HL-60 (cell line): ENCODE measurements at regions not wholly inside any gene's neighbourhood (a gene's known extent, or its start where the extent isn't known, plus 50 kb on each side); places are given as distances from the start of the nearest gene placed in this dataset.

Experiments used
- DNase-seq, 2 experiments: peaks; one replicate each; pipeline ENCODE4 v3.0.0-alpha.2; 2010 to 2020; ENCODE audit warnings: low read depth in 1 of 2, low spot score in 1 of 2
- H3K27ac ChIP-seq: fragments of 250-450 bp; sonication (Bioruptor Pico); replicated peaks from 2 replicates; pipeline ENCODE4 v1.5.1; 2020; ENCODE audit warnings: mild to moderate bottlenecking, moderate library complexity
- H3K27me3 ChIP-seq: fragments of 250-450 bp; sonication (Bioruptor Pico); 2 replicates; pipeline ENCODE4 v1.5.1; 2021; ENCODE audit warnings: mild to moderate bottlenecking, moderate library complexity; ENCODE audit not compliant: insufficient read depth, poor library complexity, severe bottlenecking
- H3K4me3 ChIP-seq: replicated peaks from 2 replicates; pipeline ENCODE4 v1.5.1; 2011; ENCODE audit warnings: mild to moderate bottlenecking, control low read depth, low read length; ENCODE audit not compliant: insufficient read depth
- CTCF ChIP-seq: IDR thresholded peaks from one replicate; pipeline ENCODE4 v1.5.1; 2011; ENCODE audit warnings: low read length, control low read depth, inconsistent platforms; ENCODE audit not compliant: insufficient read depth
- GABPA ChIP-seq: IDR thresholded peaks from 2 replicates; pipeline ENCODE4 v1.6.1; 2012; ENCODE audit warnings: low read depth
- POLR2AphosphoS5 ChIP-seq: IDR thresholded peaks from 2 replicates; pipeline ENCODE4 v1.6.1; 2012; ENCODE audit warnings: low read depth
- REST ChIP-seq: IDR thresholded peaks from 2 replicates; pipeline ENCODE4 v1.6.1; 2012; ENCODE audit warnings: low read depth; ENCODE audit not compliant: insufficient replicate concordance
- SPI1 ChIP-seq: IDR thresholded peaks from 2 replicates; pipeline ENCODE4 v1.6.1; 2012; ENCODE audit warnings: low read depth, mild to moderate bottlenecking, borderline replicate concordance

DNA sequence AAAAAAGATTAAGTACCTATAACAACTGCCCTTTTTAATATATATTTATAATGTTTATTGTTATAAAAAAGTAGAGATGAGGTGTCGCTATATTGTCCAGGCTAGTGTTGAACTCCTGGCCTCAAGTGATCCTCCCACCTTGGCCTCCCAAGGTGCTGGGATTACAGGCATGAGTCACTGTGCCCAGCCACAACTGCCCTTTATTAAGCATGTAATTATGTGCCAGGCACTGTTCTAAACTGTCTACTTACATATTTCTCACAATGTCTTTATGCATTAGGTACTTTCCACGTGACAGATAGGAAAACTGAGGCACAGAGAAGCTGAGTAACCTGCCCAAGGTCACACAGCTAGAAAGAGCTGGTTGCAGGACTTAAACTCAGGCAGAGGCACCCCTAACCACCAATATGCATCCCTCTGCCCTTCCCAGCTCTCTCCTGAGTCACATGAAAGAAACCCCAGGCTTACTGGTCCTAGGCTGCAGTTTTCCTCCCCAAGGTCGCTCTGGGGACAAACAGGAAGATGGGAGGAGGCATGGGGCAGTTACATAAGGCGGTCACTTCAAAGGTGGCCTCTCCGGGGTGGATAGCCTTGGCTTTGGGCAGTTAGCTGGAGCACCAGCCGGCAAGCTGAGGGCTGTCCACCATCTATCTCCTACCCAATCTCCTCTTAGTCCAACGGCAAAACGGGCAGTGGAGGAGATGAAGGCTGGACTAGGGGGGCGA, 54.6 kb upstream of the TBX3 start:
- TF ChIP-seq REST = no peak
- TF ChIP-seq POLR2AphosphoS5 = no peak
- no peak for TF ChIP-seq GABPA
- no peak for TF ChIP-seq SPI1
- no peak for TF ChIP-seq CTCF
- DNase-seq = no peak
- peaks cover 5% of the 10 kb centered on the region for H3K27me3 ChIP-seq
- no peak overlapping the region for H3K4me3 ChIP-seq
- H3K27ac ChIP-seq = no peak overlapping the region

DNA sequence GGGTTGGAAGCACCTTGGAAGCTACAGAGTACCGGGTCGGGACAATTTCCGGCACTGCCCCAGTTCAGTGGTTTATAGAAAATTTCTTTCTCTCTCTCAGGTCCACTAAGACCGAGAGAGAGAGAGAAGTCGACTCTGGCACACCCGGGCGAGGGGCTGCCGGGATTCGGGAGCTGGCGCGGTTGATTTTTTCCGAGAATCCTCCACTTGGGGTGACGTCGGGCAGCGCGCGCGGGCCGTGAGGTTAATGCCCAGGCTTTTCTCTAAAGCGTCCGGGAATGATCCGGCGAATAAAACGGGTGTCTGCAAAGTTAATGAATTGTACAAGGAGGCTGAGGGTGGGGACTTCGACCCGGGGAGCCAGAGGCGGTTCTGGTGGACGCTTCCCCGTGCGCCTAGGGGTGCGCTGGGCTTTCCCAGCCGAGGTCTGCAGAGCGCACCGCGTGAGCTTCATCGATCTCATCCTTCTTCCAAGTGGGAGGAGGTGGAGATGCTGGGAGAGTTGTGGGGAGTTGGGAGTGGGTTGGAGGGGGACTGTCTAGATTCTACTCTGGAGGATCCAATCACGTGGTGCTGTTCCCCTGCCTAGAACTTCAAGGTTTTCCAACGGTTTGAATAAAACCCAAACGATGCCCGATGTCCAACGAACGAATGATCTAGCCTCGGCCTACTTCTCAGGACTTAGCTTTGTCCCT, 51.9 kb upstream of the TBX3 start:
- Histone ChIP-seq H3K27ac (no peak overlapping the region), H3K4me3 (no peak overlapping the region), H3K27me3 (peaks cover 5% of the 10 kb centered on the region)
- no peak for DNase-seq
- TF ChIP-seq GABPA (no peak), POLR2AphosphoS5 (no peak), CTCF (no peak)

GRCh38 chr12:114735011-114735410, 51.0 kb upstream of the TBX3 start:
- Histone ChIP-seq H3K27ac (no peak overlapping the region), H3K27me3 (peaks cover 5% of the 10 kb centered on the region), H3K4me3 (no peak overlapping the region)
- DNase-seq = no peak
- TF ChIP-seq GABPA (no peak), POLR2AphosphoS5 (no peak), REST (no peak), CTCF (no peak), SPI1 (no peak)

DNA sequence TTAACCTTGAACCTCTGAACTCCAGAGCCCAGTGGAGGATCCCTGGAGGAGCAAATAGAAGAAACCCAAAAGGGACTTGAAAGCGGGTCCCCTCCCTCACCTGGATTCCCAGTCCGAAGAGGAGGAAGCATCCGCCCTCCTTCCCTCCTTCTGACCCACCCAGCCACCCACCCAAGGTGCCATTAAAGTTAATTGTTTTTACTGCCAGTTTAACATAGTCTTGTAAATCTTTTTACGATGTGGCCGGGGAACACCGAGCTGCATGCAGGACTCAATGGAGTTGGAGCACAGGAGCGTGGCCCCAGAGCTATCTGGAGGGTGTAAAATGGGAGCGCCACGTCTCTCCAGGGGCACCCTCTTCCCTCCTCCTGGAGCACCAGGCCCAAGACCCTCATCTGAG, 49.9 kb upstream of the TBX3 start:
- H3K27ac ChIP-seq = no peak overlapping the region
- TF ChIP-seq GABPA = no peak
- no peak for TF ChIP-seq SPI1
- TF ChIP-seq CTCF = no peak
- no peak for TF ChIP-seq REST
- TF ChIP-seq POLR2AphosphoS5 = no peak
- no peak for DNase-seq
- H3K27me3 ChIP-seq = peaks cover 5% of the 10 kb centered on the region
- H3K4me3 ChIP-seq = no peak overlapping the region
